ENCODE measurements at regions not wholly inside any gene's neighbourhood (a gene's known extent, or its start where the extent isn't known, plus 50 kb on each side); places are given as distances from the start of the nearest gene placed in this dataset.

GRCh38 chr20:56693217-56693616 lies 64.1 kb downstream of the TFAP2C start:
- intact Hi-C loops (cut with DNase I), result no loop called here

DNA sequence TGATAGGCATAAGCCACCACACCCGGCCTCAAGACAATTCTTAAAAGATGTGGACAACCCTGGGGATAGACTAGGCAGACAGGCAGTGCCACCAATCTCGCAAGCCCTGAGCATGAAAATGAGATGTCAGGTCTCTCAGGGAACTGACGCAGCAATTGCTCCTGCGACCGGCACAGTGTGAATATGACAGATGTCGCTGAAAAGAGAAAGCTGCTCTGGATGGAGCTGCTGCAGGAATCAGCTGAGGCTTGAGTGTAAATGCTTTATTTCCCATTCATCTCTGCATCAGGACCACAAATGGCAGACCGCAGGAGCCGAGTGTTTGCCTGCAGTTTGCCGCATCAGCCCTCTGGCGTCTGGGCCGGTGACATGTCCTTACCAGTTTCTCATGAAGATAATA lies 68.4 kb downstream of the TFAP2C start:
- ATAC-seq (no peak), DNase-seq (no peak)
- H3K4me3 ChIP-seq, result no peak overlapping the region
- no peaks in the 10 kb centered on the region for H3K36me3 ChIP-seq (replicated peaks in 1 of 2; ENCODE audit: insufficient read depth in 1 of 2, low read depth in 2 of 2)
- no peaks in the 10 kb centered on the region for H3K27me3 ChIP-seq
- intact Hi-C loops (cut with DNase I), result no loop called here
- TF ChIP-seq, protein P1, sequence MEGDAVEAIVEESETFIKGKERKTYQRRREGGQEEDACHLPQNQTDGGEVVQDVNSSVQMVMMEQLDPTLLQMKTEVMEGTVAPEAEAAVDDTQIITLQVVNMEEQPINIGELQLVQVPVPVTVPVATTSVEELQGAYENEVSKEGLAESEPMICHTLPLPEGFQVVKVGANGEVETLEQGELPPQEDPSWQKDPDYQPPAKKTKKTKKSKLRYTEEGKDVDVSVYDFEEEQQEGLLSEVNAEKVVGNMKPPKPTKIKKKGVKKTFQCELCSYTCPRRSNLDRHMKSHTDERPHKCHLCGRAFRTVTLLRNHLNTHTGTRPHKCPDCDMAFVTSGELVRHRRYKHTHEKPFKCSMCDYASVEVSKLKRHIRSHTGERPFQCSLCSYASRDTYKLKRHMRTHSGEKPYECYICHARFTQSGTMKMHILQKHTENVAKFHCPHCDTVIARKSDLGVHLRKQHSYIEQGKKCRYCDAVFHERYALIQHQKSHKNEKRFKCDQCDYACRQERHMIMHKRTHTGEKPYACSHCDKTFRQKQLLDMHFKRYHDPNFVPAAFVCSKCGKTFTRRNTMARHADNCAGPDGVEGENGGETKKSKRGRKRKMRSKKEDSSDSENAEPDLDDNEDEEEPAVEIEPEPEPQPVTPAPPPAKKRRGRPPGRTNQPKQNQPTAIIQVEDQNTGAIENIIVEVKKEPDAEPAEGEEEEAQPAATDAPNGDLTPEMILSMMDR (IDR thresholded peaks at IDR 0.05), result no peak
- TF ChIP-seq POLR2A (IDR thresholded peaks at IDR 0.05), result no peak
- 54 to 68% methylated on average over 9 to 11 of the region's 11 CpGs for WGBS, 2 donors
- H3K4me1 ChIP-seq, result no peaks in the 10 kb centered on the region
- H3K9me3 ChIP-seq, result no peaks in the 10 kb centered on the region
- H3K27ac ChIP-seq, result no peak overlapping the region

More at GRCh38 chr20:56693217-56693616, 64.1 kb downstream of the TFAP2C start:
- Histone ChIP-seq H3K4me3 (no peak overlapping the region), H3K36me3 (replicated peaks in 1 of 2; ENCODE audit: insufficient read depth in 1 of 2, low read depth in 2 of 2) (no peaks in the 10 kb centered on the region), H3K27ac (no peak overlapping the region), H3K4me1 (peaks cover 12% of the 10 kb centered on the region), H3K27me3 (no peaks in the 10 kb centered on the region), H3K9me3 (no peaks in the 10 kb centered on the region)
- ATAC-seq (no peak), DNase-seq (no peak)
- 87 to 97% methylated on average over 5 of the region's 5 CpGs for WGBS, 2 donors
- TF ChIP-seq POLR2A (IDR thresholded peaks at IDR 0.05), result no peak
- TF ChIP-seq, protein P1 (IDR thresholded peaks at IDR 0.05), result no peak

DNA sequence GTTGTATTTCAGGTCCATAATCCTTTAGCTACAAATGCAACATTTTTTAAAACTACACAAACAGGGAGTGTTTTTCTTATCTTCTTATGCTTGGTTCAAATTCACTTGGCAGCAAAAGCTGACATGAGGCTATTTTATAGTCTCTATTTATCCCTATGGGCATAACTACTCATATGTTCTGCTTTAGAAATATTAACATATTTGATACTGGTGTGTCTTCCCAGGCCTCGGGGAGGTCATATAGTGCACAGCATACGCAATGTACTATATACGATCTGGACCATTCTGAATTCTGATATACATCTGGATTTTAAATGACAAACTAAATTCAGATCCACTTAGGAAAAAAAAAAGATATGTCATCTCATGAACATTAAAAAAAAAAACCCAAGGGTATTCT lies 69.2 kb downstream of the TFAP2C start:
- Histone ChIP-seq H3K36me3 (replicated peaks in 1 of 2; ENCODE audit: insufficient read depth in 1 of 2, low read depth in 2 of 2) (no peaks in the 10 kb centered on the region), H3K4me1 (no peaks in the 10 kb centered on the region), H3K27ac (no peak overlapping the region), H3K4me3 (no peak overlapping the region), H3K27me3 (no peaks in the 10 kb centered on the region), H3K9me3 (no peaks in the 10 kb centered on the region)
- WGBS, 2 donors, result 71 to 79% methylated on average over 3 of the region's 3 CpGs
- TF ChIP-seq, protein P1 (IDR thresholded peaks at IDR 0.05), result no peak
- TF ChIP-seq POLR2A (IDR thresholded peaks at IDR 0.05), result no peak
- ATAC-seq (no peak), DNase-seq (no peak)
- intact Hi-C loops (cut with DNase I), result no loop called here

DNA sequence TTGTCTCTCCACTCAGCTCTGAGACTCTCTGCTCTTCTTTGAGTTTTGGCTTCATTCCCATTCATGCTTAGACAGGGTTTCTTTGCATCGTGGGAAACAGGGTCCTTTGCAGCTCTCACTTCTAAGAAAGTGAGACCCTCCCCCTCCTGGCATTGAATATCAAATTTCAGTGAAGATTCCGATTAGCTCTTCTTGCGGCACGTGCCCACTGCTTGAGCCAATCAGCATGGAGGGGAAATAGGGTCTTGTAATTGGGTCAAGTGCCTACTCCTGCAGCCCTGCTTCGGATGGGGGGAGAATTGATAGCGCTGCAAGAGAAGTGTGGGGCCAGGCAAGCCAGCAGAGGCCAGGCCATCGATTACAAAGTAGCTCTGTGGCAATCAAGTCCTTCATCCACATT lies 69.6 kb downstream of the TFAP2C start:
- no peak for TF ChIP-seq POLR2A (IDR thresholded peaks at IDR 0.05)
- 39 to 66% methylated on average over 4 to 7 of the region's 7 CpGs for WGBS, 2 donors
- H3K4me3 ChIP-seq, result no peak overlapping the region

DNA sequence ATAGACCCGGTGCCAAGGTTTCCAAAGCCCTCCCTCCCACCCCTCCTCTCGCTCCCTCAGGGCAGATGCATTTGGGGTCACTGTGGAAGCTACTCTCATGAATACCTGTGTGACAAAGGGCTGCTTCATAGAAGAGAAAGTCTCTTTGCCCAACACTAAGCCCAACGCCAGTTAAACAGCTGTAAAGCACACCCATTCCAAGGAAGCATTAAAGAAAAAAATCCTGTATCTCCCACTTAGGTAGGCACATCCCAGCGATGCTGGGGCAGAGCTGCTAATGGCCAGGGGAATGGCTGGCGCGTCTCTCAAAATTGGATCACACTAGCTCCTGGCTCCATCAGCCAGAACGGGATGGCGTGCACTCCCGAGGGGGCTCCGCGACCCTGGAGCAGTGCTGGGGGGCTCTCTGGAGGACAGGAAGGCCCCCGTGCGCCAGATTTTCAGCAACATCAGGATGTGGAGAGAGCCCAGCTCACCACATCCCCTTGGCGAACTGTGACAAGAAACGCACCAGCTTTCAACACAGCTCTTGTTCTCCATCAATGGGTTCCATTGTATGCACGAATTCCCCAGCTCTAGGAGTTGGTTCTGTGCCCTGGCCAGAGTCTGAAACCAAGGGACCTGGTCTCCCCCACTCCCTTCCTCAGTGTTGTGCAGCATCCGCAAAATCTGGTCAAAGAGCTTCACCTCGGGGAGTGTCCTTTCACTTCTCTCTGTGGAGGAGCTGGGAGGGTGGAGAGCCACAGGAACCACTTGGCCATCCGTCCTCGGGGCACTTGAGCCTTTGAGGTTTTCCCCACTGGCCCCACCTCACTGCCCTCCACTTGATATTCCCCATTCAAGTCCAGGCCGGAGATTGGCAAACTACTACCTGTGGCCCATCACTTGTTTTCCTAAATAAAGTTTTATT lies 74.1 kb downstream of the TFAP2C start:
- DNase-seq (no peak), ATAC-seq (no peak)
- no peaks in the 10 kb centered on the region for H3K4me1 ChIP-seq
- no peaks in the 10 kb centered on the region for H3K9me3 ChIP-seq
- 58 to 59% methylated on average over 10 to 21 of the region's 21 CpGs for WGBS, 2 donors
- intact Hi-C loops (cut with DNase I), result no loop called here
- TF ChIP-seq POLR2A (IDR thresholded peaks at IDR 0.05), result no peak
- TF ChIP-seq, protein P1 (IDR thresholded peaks at IDR 0.05), result no peak
- H3K27ac ChIP-seq, result no peak overlapping the region
- H3K36me3 ChIP-seq (replicated peaks in 1 of 2; ENCODE audit: insufficient read depth in 1 of 2, low read depth in 2 of 2), result no peaks in the 10 kb centered on the region
- no peaks in the 10 kb centered on the region for H3K27me3 ChIP-seq
- H3K4me3 ChIP-seq, result no peak overlapping the region

More for the DNA sequence above, 69.6 kb downstream of the TFAP2C start:
- Histone ChIP-seq H3K36me3 (replicated peaks in 1 of 2; ENCODE audit: insufficient read depth in 1 of 2, low read depth in 2 of 2) (no peaks in the 10 kb centered on the region), H3K4me1 (no peaks in the 10 kb centered on the region), H3K9me3 (no peaks in the 10 kb centered on the region), H3K27ac (no peak overlapping the region), H3K27me3 (no peaks in the 10 kb centered on the region)
- intact Hi-C loops (cut with DNase I), result no loop called here
- no peak for DNase-seq
- ATAC-seq, result no peak
